Posterior cingulate gyrus (tissue), 11 donors: ENCODE measurements at regions not wholly inside any gene's neighbourhood (a gene's known extent, or its start where the extent isn't known, plus 50 kb on each side); places are given as distances from the start of the nearest gene placed in this dataset.

Experiments used
- DNase-seq, 10 donors: peaks; one replicate each; pipeline versions ENCODE4 v3.0.0 to v3.0.0-alpha.2; 2020 to 2021; ENCODE audit warnings: mixed read lengths in 3 of 10
- intact Hi-C: fragments of 100-400 bp; cut with DNase I; formaldehyde crosslinking; loops from one replicate; pipeline ENCODE4 v1.15.1; 2023

GRCh38 chr11:30811226-30811755 lies 225.1 kb upstream of the MPPED2 start:
- no peak for DNase-seq
- intact Hi-C loops, result no loop called here

GRCh38 chr11:30810116-30810515 lies 224.0 kb upstream of the MPPED2 start:
- no peak for DNase-seq
- intact Hi-C loops, result no loop called here

GRCh38 chr11:30801357-30801756 lies 215.2 kb upstream of the MPPED2 start:
- intact Hi-C loops, result no loop called here
- no peak for DNase-seq

GRCh38 chr11:30800904-30801303 lies 214.8 kb upstream of the MPPED2 start:
- intact Hi-C loops, result no loop called here

GRCh38 chr11:30798547-30799236 lies 212.5 kb upstream of the MPPED2 start:
- intact Hi-C loops, result no loop called here
- no peak for DNase-seq

More at GRCh38 chr11:30800904-30801303, 214.8 kb upstream of the MPPED2 start:
- DNase-seq, result no peak

- intact Hi-C loops, result no loop called here
- DNase-seq, result no peak
Observed at GRCh38 chr11:30789270-30789669, 203.1 kb upstream of the MPPED2 start.

- no peak for DNase-seq
- intact Hi-C loops, result no loop called here
Observed at GRCh38 chr11:30788849-30789248, 202.7 kb upstream of the MPPED2 start.

- no peak for DNase-seq
- intact Hi-C loops, result no loop called here
Observed at GRCh38 chr11:30786256-30787110, 200.3 kb upstream of the MPPED2 start.

- intact Hi-C loops, result no loop called here
- no peak for DNase-seq
Observed at GRCh38 chr11:30778596-30778995, 192.4 kb upstream of the MPPED2 start.

- intact Hi-C loops, result no loop called here
- no peak for DNase-seq
Observed at GRCh38 chr11:30775233-30775522, 189.0 kb upstream of the MPPED2 start.

- intact Hi-C loops, result no loop called here
- DNase-seq, result no peak
Observed at GRCh38 chr11:30774496-30775232, 188.5 kb upstream of the MPPED2 start.

GRCh38 chr11:30772908-30773307 lies 186.8 kb upstream of the MPPED2 start:
- intact Hi-C loops, result no loop called here
- no peak for DNase-seq

GRCh38 chr11:30763951-30764350 lies 177.8 kb upstream of the MPPED2 start:
- intact Hi-C loops, result no loop called here
- no peak for DNase-seq

- DNase-seq, result no peak
- intact Hi-C loops, result no loop called here
Observed at GRCh38 chr11:30762188-30762587, 176.0 kb upstream of the MPPED2 start.

- intact Hi-C loops, result no loop called here
Observed at GRCh38 chr11:30760345-30760744, 174.2 kb upstream of the MPPED2 start.

GRCh38 chr11:30758946-30759504 lies 172.9 kb upstream of the MPPED2 start:
- no peak for DNase-seq
- intact Hi-C loops, result loop anchor here (10.0 kb wide), 1 partner anchor 64 kb away; no protein-coding TSS in a partner anchor

More at GRCh38 chr11:30760345-30760744, 174.2 kb upstream of the MPPED2 start:
- DNase-seq, result no peak

- intact Hi-C loops, result loop anchor here (10.0 kb wide), 1 partner anchor 64 kb away; no protein-coding TSS in a partner anchor
- no peak for DNase-seq
Observed at GRCh38 chr11:30758518-30758917, 172.4 kb upstream of the MPPED2 start.

- intact Hi-C loops, result loop anchor here (10.0 kb wide), 1 partner anchor 63 kb away; no protein-coding TSS in a partner anchor
- DNase-seq, result no peak
Observed at GRCh38 chr11:30758012-30758411, 171.9 kb upstream of the MPPED2 start.

GRCh38 chr11:30753994-30754393 lies 167.8 kb upstream of the MPPED2 start:
- intact Hi-C loops, result loop anchor here (10.0 kb wide), 1 partner anchor 59 kb away; no protein-coding TSS in a partner anchor

GRCh38 chr11:30753504-30753903 lies 167.4 kb upstream of the MPPED2 start:
- intact Hi-C loops, result loop anchor here (10.0 kb wide), 1 partner anchor 59 kb away; no protein-coding TSS in a partner anchor
- no peak for DNase-seq

More at GRCh38 chr11:30753994-30754393, 167.8 kb upstream of the MPPED2 start:
- no peak for DNase-seq
